Glutamatergic neuron (in vitro differentiated cells): ENCODE measurements at regions not wholly inside any gene's neighbourhood (a gene's known extent, or its start where the extent isn't known, plus 50 kb on each side); places are given as distances from the start of the nearest gene placed in this dataset.

Experiments
- DNase-seq: peaks from one replicate; pipeline ENCODE4 v3.0.0; 2022
- H3K27ac Mint-ChIP-seq: one replicate; pipeline ENCODE4 v1.8.0; 2020; ENCODE audit warnings: mild to moderate bottlenecking, mixed read lengths, inconsistent platforms; ENCODE audit not compliant: unreplicated experiment
- H3K27me3 Mint-ChIP-seq: one replicate; pipeline ENCODE4 v1.8.0; 2020; ENCODE audit warnings: mild to moderate bottlenecking, moderate library complexity, mixed read lengths, inconsistent platforms; ENCODE audit not compliant: unreplicated experiment
- H3K36me3 Mint-ChIP-seq: one replicate; pipeline ENCODE4 v1.8.0; 2020; ENCODE audit warnings: mild to moderate bottlenecking, mixed read lengths, inconsistent platforms; ENCODE audit not compliant: unreplicated experiment
- H3K4me1 Mint-ChIP-seq: one replicate; pipeline ENCODE4 v1.8.0; 2020; ENCODE audit warnings: mild to moderate bottlenecking, low read depth, mixed read lengths, inconsistent platforms; ENCODE audit not compliant: unreplicated experiment
- H3K4me3 Mint-ChIP-seq: one replicate; pipeline ENCODE4 v1.8.0; 2020; ENCODE audit warnings: mild to moderate bottlenecking, mixed read lengths, inconsistent platforms; ENCODE audit not compliant: unreplicated experiment
- H3K9me3 Mint-ChIP-seq: one replicate; pipeline ENCODE4 v1.8.0; 2020; ENCODE audit warnings: mild to moderate bottlenecking, moderate library complexity, mixed read lengths, inconsistent platforms; ENCODE audit not compliant: unreplicated experiment
- CTCF ChIP-seq: fragments of 200-600 bp; sonication (generic); IDR thresholded peaks from one replicate; pipeline ENCODE4 v1.5.0; 2021; ENCODE audit not compliant: partially characterized antibody, unreplicated experiment

- Mint-ChIP-seq H3K4me3 (no peak overlapping the region), H3K27ac (no peak overlapping the region), H3K9me3 (peaks cover 6% of the 10 kb centered on the region), H3K4me1 (peaks cover 9% of the 10 kb centered on the region), H3K36me3 (peaks cover 4% of the 10 kb centered on the region), H3K27me3 (peaks cover 2% of the 10 kb centered on the region)
- TF ChIP-seq CTCF = no peak
- DNase-seq = no peak
These were observed 638.6 kb downstream of the BCOR start for GRCh38 chrX:39459204-39459603.

GRCh38 chrX:39459952-39460351 is 637.8 kb downstream of the BCOR start:
- no peak for DNase-seq
- Mint-ChIP-seq H3K4me1 (peaks cover 7% of the 10 kb centered on the region), H3K9me3 (peaks cover 7% of the 10 kb centered on the region), H3K27me3 (peaks cover 5% of the 10 kb centered on the region), H3K36me3 (peaks cover 4% of the 10 kb centered on the region), H3K27ac (no peak overlapping the region), H3K4me3 (no peak overlapping the region)
- TF ChIP-seq CTCF = no peak

- peaks cover 7% of the 10 kb centered on the region for H3K4me1 Mint-ChIP-seq
These were observed 637.3 kb downstream of the BCOR start for GRCh38 chrX:39460499-39460898.

GRCh38 chrX:39462835-39463234 is 634.9 kb downstream of the BCOR start:
- Mint-ChIP-seq H3K27ac (no peak overlapping the region), H3K27me3 (peaks cover 5% of the 10 kb centered on the region), H3K36me3 (no peaks in the 10 kb centered on the region), H3K4me1 (peaks cover 2% of the 10 kb centered on the region), H3K4me3 (no peak overlapping the region), H3K9me3 (peaks cover 5% of the 10 kb centered on the region)
- TF ChIP-seq CTCF = no peak
- DNase-seq = no peak

More at GRCh38 chrX:39460499-39460898, 637.3 kb downstream of the BCOR start:
- DNase-seq = no peak
- H3K4me3 Mint-ChIP-seq = no peak overlapping the region
- peaks cover 5% of the 10 kb centered on the region for H3K27me3 Mint-ChIP-seq
- peaks cover 7% of the 10 kb centered on the region for H3K9me3 Mint-ChIP-seq
- peaks cover 4% of the 10 kb centered on the region for H3K36me3 Mint-ChIP-seq
- no peak for TF ChIP-seq CTCF
- H3K27ac Mint-ChIP-seq = no peak overlapping the region

- Mint-ChIP-seq H3K36me3 (no peaks in the 10 kb centered on the region), H3K27me3 (peaks cover 5% of the 10 kb centered on the region), H3K27ac (no peak overlapping the region), H3K9me3 (peaks cover 5% of the 10 kb centered on the region), H3K4me3 (no peak overlapping the region), H3K4me1 (peaks cover 3% of the 10 kb centered on the region)
- TF ChIP-seq CTCF = no peak
- DNase-seq = no peak
These were observed 633.5 kb downstream of the BCOR start for GRCh38 chrX:39464253-39464652.
